ENCODE measurements at regions not wholly inside any gene's neighbourhood (a gene's known extent, or its start where the extent isn't known, plus 50 kb on each side); places are given as distances from the start of the nearest gene placed in this dataset.

DNA sequence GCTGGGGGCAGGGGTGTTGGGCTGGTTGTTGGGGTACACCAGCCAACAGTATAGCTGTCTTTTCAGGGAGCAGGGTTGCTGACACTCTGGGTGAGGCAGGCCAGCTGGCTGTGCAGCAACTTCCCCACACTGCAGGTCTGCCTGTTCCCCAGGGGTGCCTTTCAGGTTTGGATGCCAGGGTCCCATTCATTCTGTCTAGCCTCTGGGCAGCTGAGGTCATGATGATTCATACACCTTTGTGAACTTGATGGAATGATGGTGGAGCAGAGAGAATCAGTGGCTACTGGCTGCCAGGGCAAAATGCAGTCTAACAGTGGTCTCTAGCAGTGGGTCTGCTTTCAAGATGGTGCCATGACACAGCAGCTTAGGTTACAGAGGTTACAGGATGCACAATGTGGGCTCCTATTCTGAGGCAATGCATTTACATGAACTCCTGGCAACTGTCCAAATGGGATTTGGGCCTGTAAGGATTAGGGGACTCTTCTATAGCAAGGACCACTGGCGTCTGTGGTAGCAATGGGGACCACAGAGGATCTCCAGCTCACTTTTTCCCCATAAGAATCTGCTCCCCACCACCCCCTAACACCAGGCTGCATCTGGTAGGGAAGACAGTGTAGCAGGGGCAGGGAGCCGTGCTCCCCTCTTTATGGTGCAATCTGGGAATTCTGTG is 103.7 kb downstream of the FEM1C start:
- TF ChIP-seq, protein P1, sequence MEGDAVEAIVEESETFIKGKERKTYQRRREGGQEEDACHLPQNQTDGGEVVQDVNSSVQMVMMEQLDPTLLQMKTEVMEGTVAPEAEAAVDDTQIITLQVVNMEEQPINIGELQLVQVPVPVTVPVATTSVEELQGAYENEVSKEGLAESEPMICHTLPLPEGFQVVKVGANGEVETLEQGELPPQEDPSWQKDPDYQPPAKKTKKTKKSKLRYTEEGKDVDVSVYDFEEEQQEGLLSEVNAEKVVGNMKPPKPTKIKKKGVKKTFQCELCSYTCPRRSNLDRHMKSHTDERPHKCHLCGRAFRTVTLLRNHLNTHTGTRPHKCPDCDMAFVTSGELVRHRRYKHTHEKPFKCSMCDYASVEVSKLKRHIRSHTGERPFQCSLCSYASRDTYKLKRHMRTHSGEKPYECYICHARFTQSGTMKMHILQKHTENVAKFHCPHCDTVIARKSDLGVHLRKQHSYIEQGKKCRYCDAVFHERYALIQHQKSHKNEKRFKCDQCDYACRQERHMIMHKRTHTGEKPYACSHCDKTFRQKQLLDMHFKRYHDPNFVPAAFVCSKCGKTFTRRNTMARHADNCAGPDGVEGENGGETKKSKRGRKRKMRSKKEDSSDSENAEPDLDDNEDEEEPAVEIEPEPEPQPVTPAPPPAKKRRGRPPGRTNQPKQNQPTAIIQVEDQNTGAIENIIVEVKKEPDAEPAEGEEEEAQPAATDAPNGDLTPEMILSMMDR (IDR thresholded peaks at IDR 0.05; ENCODE audit: insufficient read depth, low read depth, low read length): no peak
- no peak for TF ChIP-seq EZH2 (IDR thresholded peaks at IDR 0.05; ENCODE audit: insufficient read depth, low read length)
